Sciatic nerve (tissue), 2 donors: ENCODE measurements at regions not wholly inside any gene's neighbourhood (a gene's known extent, or its start where the extent isn't known, plus 50 kb on each side); places are given as distances from the start of the nearest gene placed in this dataset.

Source experiments
- ATAC-seq: fragments of 200-7000 bp; cut with Tn5 transposase; one replicate; pipeline ENCODE4 v1.9.1; 2020; ENCODE audit warnings: mild to moderate bottlenecking, moderate library complexity
- DNase-seq: peaks from one replicate; pipeline ENCODE4 v3.0.0-alpha.2; 2020; ENCODE audit warnings: low spot score
- intact Hi-C: fragments of 100-400 bp; cut with DNase I; formaldehyde crosslinking; loops from one replicate; pipeline ENCODE4 v1.14.2; 2022
- donor health status: DM: no; HTN: no; CAD: no.
- donor health status: DM: no; HTN: no; CAD: no.

GRCh38 chr1:87262688-87263087 lies 66.0 kb upstream of the LMO4 start:
- ATAC-seq: no peak
- intact Hi-C loops: no loop called here
- no peak for DNase-seq

GRCh38 chr1:87263281-87263680 lies 65.4 kb upstream of the LMO4 start:
- DNase-seq (no peak), ATAC-seq (no peak)
- intact Hi-C loops: no loop called here

DNA sequence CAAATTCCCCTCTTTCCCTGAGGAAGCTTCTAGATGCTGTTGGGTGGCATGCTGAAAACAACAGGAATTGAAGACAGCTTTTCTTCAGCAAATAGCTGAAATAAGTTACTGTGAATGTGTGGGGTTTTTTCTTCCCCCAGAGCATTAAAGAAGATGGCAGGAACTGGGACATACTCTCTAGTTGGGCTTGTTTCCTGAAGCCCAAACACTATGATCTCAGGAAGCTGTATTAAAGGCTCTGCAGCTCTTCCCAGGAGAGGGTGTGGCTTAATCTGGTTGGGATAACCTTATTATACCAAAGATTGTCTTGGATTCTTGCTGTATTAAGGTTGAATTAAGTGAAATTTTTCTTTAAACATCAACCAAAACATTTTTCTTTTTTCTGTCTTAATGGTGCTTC lies 64.9 kb upstream of the LMO4 start:
- ATAC-seq (no peak), DNase-seq (no peak)
- intact Hi-C loops: no loop called here

GRCh38 chr1:87264976-87265375 lies 63.7 kb upstream of the LMO4 start:
- ATAC-seq (no peak), DNase-seq (no peak)
- intact Hi-C loops: no loop called here

DNA sequence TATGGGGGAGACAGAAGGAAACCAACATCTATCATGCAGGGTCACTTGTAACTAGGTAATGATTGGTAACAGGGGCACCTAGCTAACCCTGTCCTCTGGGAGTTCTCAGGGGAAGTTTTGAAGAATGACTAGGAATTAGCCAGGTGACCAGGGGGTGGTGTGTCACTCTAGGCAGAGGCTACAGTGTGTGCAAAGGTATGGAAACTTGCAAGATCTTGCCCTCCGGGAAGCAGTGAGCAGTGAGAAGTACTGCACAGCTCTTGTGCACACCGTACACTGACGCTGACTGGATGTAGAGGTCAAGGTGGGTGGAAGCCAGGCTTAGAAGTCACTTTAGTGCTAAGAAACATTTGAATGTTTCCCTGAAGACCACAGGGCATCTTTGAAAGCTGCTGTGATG lies 62.9 kb upstream of the LMO4 start:
- intact Hi-C loops: no loop called here
- no peak for DNase-seq
- ATAC-seq: no peak

DNA sequence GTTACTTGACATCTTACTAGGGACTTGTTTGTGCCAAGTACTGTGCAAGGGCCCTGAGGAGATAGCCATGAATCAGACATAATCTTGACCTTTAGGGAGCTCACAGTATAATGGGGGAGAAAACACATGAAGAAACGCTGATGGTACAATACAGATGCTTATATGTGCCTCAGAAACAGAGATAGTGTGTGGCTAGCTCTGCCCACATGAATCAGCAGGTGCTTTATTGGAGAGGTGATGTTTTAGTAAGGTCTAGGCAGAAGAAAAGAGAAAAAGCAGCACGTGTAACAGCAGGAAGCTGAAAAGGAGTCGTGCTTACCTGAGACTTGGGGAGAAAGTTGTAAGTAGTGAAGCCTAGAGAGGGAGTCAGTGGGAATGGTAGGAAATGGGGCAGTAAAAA lies 60.6 kb upstream of the LMO4 start:
- no peak for ATAC-seq
- intact Hi-C loops: no loop called here
- no peak for DNase-seq

DNA sequence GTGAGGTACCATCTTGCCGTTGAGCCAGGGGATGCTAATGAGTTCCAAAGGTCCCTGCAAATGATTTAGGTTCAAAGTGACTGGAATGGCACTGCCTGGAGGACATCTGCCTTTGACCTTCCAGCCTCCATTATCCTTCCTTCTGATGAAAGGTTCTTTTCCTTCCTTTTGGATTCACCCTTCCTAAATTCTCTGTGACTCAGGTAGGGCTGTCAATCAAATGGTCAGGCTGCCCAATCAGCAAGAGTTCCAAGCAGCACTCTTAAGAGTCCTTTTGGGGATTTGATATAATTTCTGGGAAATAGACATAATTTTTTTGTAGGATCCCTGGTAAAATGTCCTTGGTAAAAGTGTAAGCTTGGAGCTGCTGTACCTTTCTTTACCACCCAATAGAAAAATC lies 58.8 kb upstream of the LMO4 start:
- intact Hi-C loops: no loop called here
- DNase-seq: no peak
- ATAC-seq: no peak

GRCh38 chr1:87273291-87273690 lies 55.4 kb upstream of the LMO4 start:
- intact Hi-C loops: no loop called here
- DNase-seq: no peak
- ATAC-seq: no peak

GRCh38 chr1:87274851-87275250 lies 53.8 kb upstream of the LMO4 start:
- ATAC-seq (no peak), DNase-seq (no peak)
- intact Hi-C loops: no loop called here

GRCh38 chr1:87278825-87279535 lies 49.7 kb upstream of the LMO4 start:
- ATAC-seq (peak; percentile 89), DNase-seq (no peak)
- intact Hi-C loops: no loop called here
